ENCODE measurements at regions not wholly inside any gene's neighbourhood (a gene's known extent, or its start where the extent isn't known, plus 50 kb on each side); places are given as distances from the start of the nearest gene placed in this dataset.

GRCh38 chr17:63364944-63365343, 81.2 kb downstream of the CYB561 start:
- H3K4me1 ChIP-seq, result peaks cover 0 to 26% (median 24%) of the 10 kb centered on the region in 4 donors
- TF ChIP-seq POLR2AphosphoS5 (IDR thresholded peaks at IDR 0.05) (no peak), POLR2A (IDR thresholded peaks at IDR 0.05; ENCODE audit: low read depth) (no peak), EP300 (IDR thresholded peaks at IDR 0.05) (no peak), CTCF (IDR thresholded peaks at IDR 0.05) (no peak)
- DNase-seq (ENCODE audit: extremely low spot score), result no peak
- intact Hi-C loops (cut with DNase I), result no loop called here
- H3K36me3 ChIP-seq, result peaks cover 0 to 3% (median 0%) of the 10 kb centered on the region in 4 donors
- WGBS, result 87% methylated on average over 6 of the region's 6 CpGs
- no peaks in the 10 kb centered on the region for H3K27me3 ChIP-seq
- no peak overlapping the region for H3K27ac ChIP-seq (replicated peaks in 1 of 4)
- H3K4me3 ChIP-seq, result no peak overlapping the region
- H3K9me3 ChIP-seq, result no peaks in the 10 kb centered on the region

- WGBS, result 47% methylated on average over 8 of the region's 8 CpGs
- Histone ChIP-seq H3K36me3 (peaks cover 0 to 3% (median 0%) of the 10 kb centered on the region in 4 donors), H3K27ac (replicated peaks in 1 of 4) (no peak overlapping the region), H3K9me3 (no peaks in the 10 kb centered on the region), H3K4me3 (no peak overlapping the region), H3K27me3 (no peaks in the 10 kb centered on the region), H3K4me1 (peaks cover 0 to 26% (median 24%) of the 10 kb centered on the region in 4 donors)
- intact Hi-C loops (cut with DNase I), result no loop called here
- TF ChIP-seq POLR2AphosphoS5 (IDR thresholded peaks at IDR 0.05) (no peak), EP300 (IDR thresholded peaks at IDR 0.05) (no peak), CTCF (IDR thresholded peaks at IDR 0.05) (no peak), POLR2A (IDR thresholded peaks at IDR 0.05; ENCODE audit: low read depth) (no peak)
- DNase-seq (ENCODE audit: extremely low spot score), result no peak
Measured at GRCh38 chr17:63365366-63366240, 80.5 kb downstream of the CYB561 start.

- WGBS, result 31% methylated on average over 1 of the region's 1 CpG
- peaks cover 0 to 26% (median 24%) of the 10 kb centered on the region in 4 donors for H3K4me1 ChIP-seq
- no peak overlapping the region for H3K4me3 ChIP-seq
- no peaks in the 10 kb centered on the region for H3K27me3 ChIP-seq
- H3K36me3 ChIP-seq, result peaks cover 0 to 3% (median 0%) of the 10 kb centered on the region in 4 donors
- no peak for DNase-seq (ENCODE audit: extremely low spot score)
- H3K9me3 ChIP-seq, result no peaks in the 10 kb centered on the region
- intact Hi-C loops (cut with DNase I), result no loop called here
- H3K27ac ChIP-seq (replicated peaks in 1 of 4), result no peak overlapping the region
- TF ChIP-seq EP300 (IDR thresholded peaks at IDR 0.05) (no peak), POLR2AphosphoS5 (IDR thresholded peaks at IDR 0.05) (no peak), CTCF (IDR thresholded peaks at IDR 0.05) (no peak), POLR2A (IDR thresholded peaks at IDR 0.05; ENCODE audit: low read depth) (no peak)
Measured at GRCh38 chr17:63366241-63366566, 79.9 kb downstream of the CYB561 start.

- Histone ChIP-seq H3K4me1 (peaks cover 0 to 25% (median 23%) of the 10 kb centered on the region in 4 donors), H3K27me3 (no peaks in the 10 kb centered on the region), H3K9me3 (no peaks in the 10 kb centered on the region), H3K27ac (replicated peaks in 1 of 4) (no peak overlapping the region), H3K36me3 (no peaks in the 10 kb centered on the region), H3K4me3 (no peak overlapping the region)
- intact Hi-C loops (cut with DNase I), result no loop called here
- WGBS, result 70% methylated on average over 4 of the region's 4 CpGs
- TF ChIP-seq POLR2A (IDR thresholded peaks at IDR 0.05; ENCODE audit: low read depth) (no peak), POLR2AphosphoS5 (IDR thresholded peaks at IDR 0.05) (no peak), CTCF (IDR thresholded peaks at IDR 0.05) (no peak), EP300 (IDR thresholded peaks at IDR 0.05) (no peak)
- no peak for DNase-seq (ENCODE audit: extremely low spot score)
Measured at GRCh38 chr17:63369233-63369632, 76.9 kb downstream of the CYB561 start.
